ENCODE measurements at regions not wholly inside any gene's neighbourhood (a gene's known extent, or its start where the extent isn't known, plus 50 kb on each side); places are given as distances from the start of the nearest gene placed in this dataset.

- TF ChIP-seq POLR2AphosphoS5 (IDR thresholded peaks at IDR 0.05; ENCODE audit: low read depth, low read length) (no peak), FOXP2 (optimal IDR thresholded peaks at IDR 0.05; ENCODE audit: borderline replicate concordance, extremely low read depth, extremely low read length, insufficient read depth) (no peak), TAF1 (IDR thresholded peaks at IDR 0.05; ENCODE audit: borderline replicate concordance, insufficient read depth, low read length) (no peak), REST (IDR thresholded peaks at IDR 0.05; ENCODE audit: insufficient read depth in 1 of 2, low read depth in 2 of 2, low read length in 2 of 2) (no peak), SIN3A (IDR thresholded peaks at IDR 0.05; ENCODE audit: borderline replicate concordance, insufficient read depth, low read length) (no peak)
Observed at GRCh38 chr2:16006537-16007166, 66.3 kb downstream of the MYCN start.
